ENCODE measurements at regions not wholly inside any gene's neighbourhood (a gene's known extent, or its start where the extent isn't known, plus 50 kb on each side); places are given as distances from the start of the nearest gene placed in this dataset.

DNA sequence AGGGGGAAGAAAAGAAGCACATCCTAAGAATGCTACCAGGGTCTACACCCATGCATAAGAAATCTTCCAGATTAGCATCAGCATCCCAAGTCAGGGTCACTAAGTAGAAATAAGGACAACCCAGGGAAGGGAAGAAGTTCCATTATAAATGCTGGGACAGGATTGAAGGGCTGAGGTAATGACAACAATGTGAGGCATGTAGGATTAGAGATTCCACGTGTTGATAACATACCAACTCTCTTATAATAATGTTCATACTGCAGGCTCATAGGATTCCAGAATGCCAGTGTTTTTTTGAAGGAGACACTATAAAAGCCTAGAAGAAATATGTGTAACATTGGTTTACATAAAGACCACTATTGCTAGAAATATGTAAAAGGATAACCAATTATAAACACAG lies 201.2 kb downstream of the MID1IP1 start:
- Histone ChIP-seq H3K18ac (ENCODE audit: low read depth, low read length) (no peak overlapping the region), H3K9ac (ENCODE audit: low read depth, low read length) (no peak overlapping the region), H2BK5ac (ENCODE audit: low read depth, low read length, poor library complexity, severe bottlenecking) (no peak overlapping the region), H3K4me3 (ENCODE audit: insufficient read depth, low read depth, low read length) (no peak overlapping the region), H3K79me1 (ENCODE audit: low read depth in 1 of 2, low read length in 2 of 2) (no peaks in the 10 kb centered on the region), H2AK9ac (replicated peaks; ENCODE audit: low read depth, low read length, poor library complexity) (no peak overlapping the region), H3K27ac (ENCODE audit: insufficient read depth, low read length) (no peak overlapping the region), H3K9me1 (ENCODE audit: insufficient read depth, low read length) (no peaks in the 10 kb centered on the region), H3K27me3 (ENCODE audit: control insufficient read depth, insufficient read depth, low read length) (peaks cover 12% of the 10 kb centered on the region), H3K4ac (ENCODE audit: low read depth, low read length) (no peak overlapping the region), H2BK120ac (ENCODE audit: low read depth, low read length) (no peak overlapping the region), H3K14ac (replicated peaks; ENCODE audit: low read depth, low read length) (no peak overlapping the region), H2BK15ac (ENCODE audit: low read depth, low read length) (no peak overlapping the region), H2AK5ac (ENCODE audit: low read depth, low read length) (no peak overlapping the region), H3K36me3 (ENCODE audit: control insufficient read depth, insufficient read depth, low read length) (no peaks in the 10 kb centered on the region), H4K20me1 (ENCODE audit: insufficient read depth, low read length) (no peaks in the 10 kb centered on the region), H3K4me1 (ENCODE audit: control insufficient read depth, insufficient read depth, low read length) (no peaks in the 10 kb centered on the region), H3K23ac (ENCODE audit: low read depth, low read length) (no peak overlapping the region), H3K4me2 (ENCODE audit: low read depth, low read length) (no peak overlapping the region), H4K91ac (ENCODE audit: insufficient read depth, low read depth, low read length) (no peak overlapping the region), H3K56ac (ENCODE audit: extremely low read depth, insufficient read depth, low read length) (no peak overlapping the region), H2AFZ (replicated peaks; ENCODE audit: low read length, poor library complexity) (no peak overlapping the region), H3K9me3 (ENCODE audit: control insufficient read depth, insufficient read depth, low read length) (no peaks in the 10 kb centered on the region), H2BK20ac (ENCODE audit: low read depth, low read length) (no peak overlapping the region), H4K8ac (ENCODE audit: low read depth in 2 of 2, low read length in 2 of 2) (no peak overlapping the region), H4K5ac (ENCODE audit: low read depth, low read length) (no peak overlapping the region)
- in situ Hi-C loops (cut with MboI; ENCODE audit: low sequenced_read_pairs) = no loop called here
- dilution Hi-C loops (cut with HindIII; ENCODE audit: low sequenced_read_pairs, unreplicated experiment) = no loop called here
- WGBS, 2 experiments (ENCODE audit: extremely low coverage in 2 of 2, insufficient read length in 1 of 2) = no CpG with 5 or more reads among the region's 1 CpG
- ChIA-PET POLR2A (ENCODE audit: unreplicated experiment) (interaction anchor here (0.6 kb wide), 1 partner anchor 125 kb away, joined by 3 read pairs; no protein-coding TSS in a partner anchor), CTCF (no interaction called here)
- DNase-seq (no peak), ATAC-seq (ENCODE audit: low read depth) (no peak)
- no TSS peak for BruUV-seq (replicated peaks)
- intact Hi-C loops (cut with micrococcal nuclease) = no loop called here
- TF ChIP-seq RCOR1 (IDR thresholded peaks at IDR 0.05; ENCODE audit: insufficient replicate concordance, low read length) (no peak), CHD1 (IDR thresholded peaks at IDR 0.05; ENCODE audit: low read depth, low read length) (no peak), MAZ (IDR thresholded peaks at IDR 0.05; ENCODE audit: borderline replicate concordance, low read depth, low read length) (no peak), RFX5 (IDR thresholded peaks at IDR 0.05; ENCODE audit: low read depth, low read length) (no peak), SMC3 (IDR thresholded peaks at IDR 0.05; ENCODE audit: low read depth, low read length) (no peak), MAFK (IDR thresholded peaks at IDR 0.05; ENCODE audit: low read depth, low read length) (no peak), NFE2L2 (IDR thresholded peaks at IDR 0.05; ENCODE audit: low read depth, low read length) (no peak), POLR2A (IDR thresholded peaks at IDR 0.05; ENCODE audit: low read depth, low read length) (no peak), MXI1 (IDR thresholded peaks at IDR 0.05; ENCODE audit: borderline replicate concordance, low read depth, low read length) (no peak), RAD21 (IDR thresholded peaks at IDR 0.05; ENCODE audit: low read length) (no peak), BHLHE40 (IDR thresholded peaks at IDR 0.05; ENCODE audit: low read depth, low read length) (no peak), FOS (IDR thresholded peaks at IDR 0.05; ENCODE audit: low read depth, low read length) (no peak), USF2 (IDR thresholded peaks at IDR 0.05; ENCODE audit: low read depth, low read length) (no peak), CEBPB (IDR thresholded peaks at IDR 0.05; ENCODE audit: low read depth, low read length) (no peak)
- TF ChIP-seq, protein P1, sequence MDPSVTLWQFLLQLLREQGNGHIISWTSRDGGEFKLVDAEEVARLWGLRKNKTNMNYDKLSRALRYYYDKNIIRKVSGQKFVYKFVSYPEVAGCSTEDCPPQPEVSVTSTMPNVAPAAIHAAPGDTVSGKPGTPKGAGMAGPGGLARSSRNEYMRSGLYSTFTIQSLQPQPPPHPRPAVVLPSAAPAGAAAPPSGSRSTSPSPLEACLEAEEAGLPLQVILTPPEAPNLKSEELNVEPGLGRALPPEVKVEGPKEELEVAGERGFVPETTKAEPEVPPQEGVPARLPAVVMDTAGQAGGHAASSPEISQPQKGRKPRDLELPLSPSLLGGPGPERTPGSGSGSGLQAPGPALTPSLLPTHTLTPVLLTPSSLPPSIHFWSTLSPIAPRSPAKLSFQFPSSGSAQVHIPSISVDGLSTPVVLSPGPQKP (IDR thresholded peaks at IDR 0.05; ENCODE audit: borderline replicate concordance, low read depth, low read length) = no peak
- TF ChIP-seq, protein P2, sequence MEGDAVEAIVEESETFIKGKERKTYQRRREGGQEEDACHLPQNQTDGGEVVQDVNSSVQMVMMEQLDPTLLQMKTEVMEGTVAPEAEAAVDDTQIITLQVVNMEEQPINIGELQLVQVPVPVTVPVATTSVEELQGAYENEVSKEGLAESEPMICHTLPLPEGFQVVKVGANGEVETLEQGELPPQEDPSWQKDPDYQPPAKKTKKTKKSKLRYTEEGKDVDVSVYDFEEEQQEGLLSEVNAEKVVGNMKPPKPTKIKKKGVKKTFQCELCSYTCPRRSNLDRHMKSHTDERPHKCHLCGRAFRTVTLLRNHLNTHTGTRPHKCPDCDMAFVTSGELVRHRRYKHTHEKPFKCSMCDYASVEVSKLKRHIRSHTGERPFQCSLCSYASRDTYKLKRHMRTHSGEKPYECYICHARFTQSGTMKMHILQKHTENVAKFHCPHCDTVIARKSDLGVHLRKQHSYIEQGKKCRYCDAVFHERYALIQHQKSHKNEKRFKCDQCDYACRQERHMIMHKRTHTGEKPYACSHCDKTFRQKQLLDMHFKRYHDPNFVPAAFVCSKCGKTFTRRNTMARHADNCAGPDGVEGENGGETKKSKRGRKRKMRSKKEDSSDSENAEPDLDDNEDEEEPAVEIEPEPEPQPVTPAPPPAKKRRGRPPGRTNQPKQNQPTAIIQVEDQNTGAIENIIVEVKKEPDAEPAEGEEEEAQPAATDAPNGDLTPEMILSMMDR (conservative IDR thresholded peaks at IDR 0.05; ENCODE audit: low read depth, low read length) = no peak

All from IMR-90 (cell line).